ENCODE measurements at regions not wholly inside any gene's neighbourhood (a gene's known extent, or its start where the extent isn't known, plus 50 kb on each side); places are given as distances from the start of the nearest gene placed in this dataset.

- TF ChIP-seq, protein P1, sequence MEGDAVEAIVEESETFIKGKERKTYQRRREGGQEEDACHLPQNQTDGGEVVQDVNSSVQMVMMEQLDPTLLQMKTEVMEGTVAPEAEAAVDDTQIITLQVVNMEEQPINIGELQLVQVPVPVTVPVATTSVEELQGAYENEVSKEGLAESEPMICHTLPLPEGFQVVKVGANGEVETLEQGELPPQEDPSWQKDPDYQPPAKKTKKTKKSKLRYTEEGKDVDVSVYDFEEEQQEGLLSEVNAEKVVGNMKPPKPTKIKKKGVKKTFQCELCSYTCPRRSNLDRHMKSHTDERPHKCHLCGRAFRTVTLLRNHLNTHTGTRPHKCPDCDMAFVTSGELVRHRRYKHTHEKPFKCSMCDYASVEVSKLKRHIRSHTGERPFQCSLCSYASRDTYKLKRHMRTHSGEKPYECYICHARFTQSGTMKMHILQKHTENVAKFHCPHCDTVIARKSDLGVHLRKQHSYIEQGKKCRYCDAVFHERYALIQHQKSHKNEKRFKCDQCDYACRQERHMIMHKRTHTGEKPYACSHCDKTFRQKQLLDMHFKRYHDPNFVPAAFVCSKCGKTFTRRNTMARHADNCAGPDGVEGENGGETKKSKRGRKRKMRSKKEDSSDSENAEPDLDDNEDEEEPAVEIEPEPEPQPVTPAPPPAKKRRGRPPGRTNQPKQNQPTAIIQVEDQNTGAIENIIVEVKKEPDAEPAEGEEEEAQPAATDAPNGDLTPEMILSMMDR (IDR thresholded peaks at IDR 0.05) = no peak
- 68 to 73% methylated on average over 1 of the region's 1 CpG for WGBS, 2 donors
- no peak overlapping the region for H3K4me3 ChIP-seq
- no peak for ATAC-seq
- peaks cover 0 to 23% (median 16%) of the 10 kb centered on the region in 11 donors for H3K9me3 ChIP-seq
- H3K27ac ChIP-seq = no peak overlapping the region
- H3K4me1 ChIP-seq = no peaks in the 10 kb centered on the region
- DNase-seq = no peak
- no peaks in the 10 kb centered on the region for H3K36me3 ChIP-seq
- no peaks in the 10 kb centered on the region for H3K27me3 ChIP-seq
- intact Hi-C loops (cut with DNase I) = no loop called here
These were observed 209.2 kb upstream of the SEMA3C start for GRCh38 chr7:81128011-81128410.

- Histone ChIP-seq H3K9me3 (no peaks in the 10 kb centered on the region), H3K27me3 (no peaks in the 10 kb centered on the region), H3K4me3 (no peak overlapping the region), H3K36me3 (no peaks in the 10 kb centered on the region), H3K4me1 (no peaks in the 10 kb centered on the region), H3K27ac (no peak overlapping the region)
- no peak for DNase-seq
- WGBS, 2 donors = 73 to 82% methylated on average over 4 of the region's 4 CpGs
- intact Hi-C loops (cut with DNase I) = no loop called here
- ATAC-seq = no peak
- TF ChIP-seq, protein P1 (IDR thresholded peaks at IDR 0.05) = no peak
These were observed 202.0 kb upstream of the SEMA3C start for GRCh38 chr7:81120803-81121202.

DNA sequence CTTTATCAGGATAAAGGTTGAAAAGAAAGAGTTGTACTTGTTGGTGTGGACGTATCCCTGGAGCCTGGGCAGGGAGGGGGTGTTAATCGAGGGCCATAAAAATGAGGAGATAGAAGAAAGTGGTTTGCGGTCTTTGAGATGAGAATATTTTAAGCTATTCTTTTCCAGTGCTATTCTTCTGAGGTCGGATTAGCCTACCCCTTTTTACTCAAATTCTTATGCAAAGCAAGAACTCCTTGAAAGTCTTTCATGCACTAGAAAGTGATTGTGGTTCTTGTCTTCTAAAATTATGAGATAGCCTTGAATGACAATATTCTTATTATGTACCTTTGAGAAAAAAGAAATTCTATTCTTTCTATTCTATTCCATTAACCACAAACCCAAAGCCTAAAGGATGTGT lies 201.3 kb upstream of the SEMA3C start:
- intact Hi-C loops (cut with DNase I) = no loop called here
- H3K4me1 ChIP-seq = no peaks in the 10 kb centered on the region

DNA sequence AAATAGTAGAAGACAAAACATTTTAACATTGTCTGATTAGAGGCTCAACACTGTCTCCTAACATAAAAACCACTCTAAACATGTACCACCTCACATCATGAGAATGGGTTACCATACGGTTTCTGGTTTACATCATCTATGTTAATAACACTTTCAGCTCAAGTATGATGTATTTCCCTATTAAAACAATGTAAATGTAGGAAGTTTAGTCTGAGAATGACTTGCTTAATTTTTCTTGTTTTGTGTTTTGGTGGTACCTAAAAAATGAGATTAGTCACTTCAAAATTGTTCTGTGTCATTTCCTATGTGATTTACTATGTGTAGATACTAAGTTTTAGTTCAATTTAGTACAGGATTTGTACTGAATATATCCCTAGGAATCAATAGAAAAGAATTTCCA lies 195.8 kb upstream of the SEMA3C start:
- H3K9me3 ChIP-seq = no peaks in the 10 kb centered on the region
- WGBS, 2 donors = 87% methylated on average over 1 of the region's 1 CpG
- H3K4me1 ChIP-seq = no peaks in the 10 kb centered on the region
- TF ChIP-seq, protein P1 (IDR thresholded peaks at IDR 0.05) = no peak
- H3K27me3 ChIP-seq = no peaks in the 10 kb centered on the region
- no peaks in the 10 kb centered on the region for H3K36me3 ChIP-seq
- H3K27ac ChIP-seq = no peak overlapping the region
- DNase-seq (no peak), ATAC-seq (no peak)
- intact Hi-C loops (cut with DNase I) = no loop called here
- no peak overlapping the region for H3K4me3 ChIP-seq

More for the DNA sequence above, 201.3 kb upstream of the SEMA3C start:
- no peak for ATAC-seq
- WGBS, 2 donors = 83 to 92% methylated on average over 4 of the region's 4 CpGs
- DNase-seq = no peak
- no peaks in the 10 kb centered on the region for H3K27me3 ChIP-seq
- TF ChIP-seq, protein P1 (IDR thresholded peaks at IDR 0.05) = no peak
- no peak overlapping the region for H3K4me3 ChIP-seq
- H3K27ac ChIP-seq = no peak overlapping the region
- no peaks in the 10 kb centered on the region for H3K9me3 ChIP-seq
- H3K36me3 ChIP-seq = no peaks in the 10 kb centered on the region

GRCh38 chr7:81112731-81113130 lies 193.9 kb upstream of the SEMA3C start:
- no peak for ATAC-seq
- H3K27ac ChIP-seq = no peak overlapping the region
- no peak for DNase-seq
- H3K36me3 ChIP-seq = no peaks in the 10 kb centered on the region
- TF ChIP-seq, protein P1 (IDR thresholded peaks at IDR 0.05) = no peak
- WGBS, 2 donors = 87 to 90% methylated on average over 1 of the region's 1 CpG
- no peak overlapping the region for H3K4me3 ChIP-seq
- intact Hi-C loops (cut with DNase I) = no loop called here
- no peaks in the 10 kb centered on the region for H3K9me3 ChIP-seq
- H3K27me3 ChIP-seq = no peaks in the 10 kb centered on the region
- H3K4me1 ChIP-seq = no peaks in the 10 kb centered on the region

Measured in heart right ventricle (tissue), 16 donors.